Fibroblast of skin of right quadriceps (primary cell): ENCODE measurements at regions not wholly inside any gene's neighbourhood (a gene's known extent, or its start where the extent isn't known, plus 50 kb on each side); places are given as distances from the start of the nearest gene placed in this dataset.
"Not testable (repeated sequence)": the region's sequence is repeated elsewhere in the genome, so short reads cannot be mapped to it uniquely, and the experiment has no call there.

Source experiments
- DNase-seq: peaks from one replicate; pipeline ENCODE4 v3.0.0-alpha.2; 2013

GRCh38 chr1:188669728-188670382, 1807.8 kb downstream of the BRINP3 start:
- peak; percentile 39 for DNase-seq

DNA sequence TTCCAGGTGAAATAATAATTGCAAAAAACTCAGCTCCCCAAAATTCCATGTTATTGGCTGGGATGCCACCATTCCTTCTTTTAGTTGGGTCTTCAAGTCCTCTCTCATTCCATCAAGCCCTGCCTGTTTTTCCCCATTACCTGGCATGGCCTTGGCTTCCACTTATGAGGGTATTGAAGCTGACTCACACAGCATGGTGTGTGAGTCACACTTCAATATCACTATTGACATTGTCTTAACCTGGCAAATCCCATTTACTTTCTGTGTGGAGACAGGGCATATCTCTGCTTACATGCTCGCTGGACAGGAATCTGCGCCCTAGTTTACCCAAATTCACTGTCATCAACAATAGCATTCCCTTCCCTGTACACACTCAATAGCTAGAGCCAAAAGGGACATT, 1806.8 kb downstream of the BRINP3 start:
- DNase-seq, result peak; percentile 4

DNA sequence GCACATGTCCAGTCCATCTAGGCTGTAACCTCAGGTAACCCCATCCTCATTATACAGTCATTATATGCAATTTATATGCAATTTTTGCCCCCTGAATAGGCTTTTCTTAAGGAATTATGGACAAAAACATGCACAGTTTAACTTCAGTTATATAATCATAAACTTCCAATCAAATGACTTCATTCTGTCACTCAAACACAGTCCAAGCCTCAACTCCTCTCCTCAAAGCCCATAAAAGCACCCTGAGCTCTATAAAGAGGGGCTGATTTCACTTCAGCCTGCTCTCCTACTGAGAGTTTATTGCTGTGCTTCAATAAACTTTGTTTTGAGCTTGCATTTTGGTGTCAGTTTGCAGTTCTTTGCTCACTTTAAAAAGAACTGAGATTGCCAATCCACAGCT, 1805.5 kb downstream of the BRINP3 start:
- no peak for DNase-seq

DNA sequence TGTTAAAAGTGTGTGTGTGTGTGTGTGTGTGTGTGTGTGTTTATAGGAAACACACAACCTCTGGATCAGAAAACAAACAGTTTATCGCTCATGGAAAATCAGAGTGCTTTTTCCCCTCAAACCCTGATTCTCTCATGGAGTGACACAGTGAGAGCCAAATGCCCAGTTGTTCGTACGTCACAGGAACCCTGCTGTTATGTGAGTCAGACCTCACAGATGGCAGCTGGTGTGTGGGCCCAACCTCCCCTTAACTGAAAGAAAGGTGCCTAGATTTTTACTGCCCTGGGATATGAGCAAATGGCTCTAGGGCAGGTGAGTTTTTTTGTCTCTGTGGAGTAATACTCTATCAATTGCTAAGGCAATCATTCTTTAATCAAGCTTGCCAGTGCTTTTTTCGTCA, 1788.1 kb downstream of the BRINP3 start:
- peak; percentile 34 for DNase-seq

DNA sequence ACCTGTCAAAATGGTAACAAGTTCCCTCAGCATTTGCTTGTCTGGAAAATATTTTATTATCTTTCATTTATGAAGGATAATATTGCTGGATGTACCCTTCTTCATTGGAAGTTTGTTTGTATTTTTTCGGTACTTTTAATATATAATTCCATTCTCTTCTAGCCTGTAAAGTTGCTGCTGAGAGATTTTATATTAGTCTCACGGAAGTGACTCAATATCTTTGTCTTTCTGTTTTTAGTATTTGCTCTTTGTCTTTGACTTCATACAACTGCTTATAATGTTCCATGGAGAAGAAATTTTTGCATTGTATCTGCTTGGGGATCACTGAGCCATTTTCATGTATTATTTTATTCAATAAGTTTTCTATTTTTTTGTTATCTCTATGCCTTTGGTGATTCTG, 1777.5 kb downstream of the BRINP3 start:
- DNase-seq, result no peak

DNA sequence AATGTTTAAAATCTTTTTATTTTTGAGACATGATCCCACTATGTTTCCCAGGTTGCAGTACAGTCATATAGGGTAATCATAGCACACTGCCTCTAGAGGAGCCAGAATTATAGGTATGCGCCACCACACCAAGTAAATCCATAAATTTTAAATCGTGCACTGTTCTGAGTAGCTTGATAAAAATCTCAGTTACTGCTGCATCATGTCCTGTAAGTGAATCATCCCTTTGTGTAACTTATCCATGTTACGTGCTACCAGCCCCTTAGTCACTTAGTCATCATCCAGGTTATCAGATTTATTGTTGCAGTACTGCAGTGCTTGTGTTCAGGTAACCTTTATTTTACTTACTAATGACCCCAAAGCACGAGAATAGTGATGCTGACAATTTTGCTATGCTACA, 1770.9 kb downstream of the BRINP3 start:
- peak; percentile 70 for DNase-seq

GRCh38 chr1:188708795-188709535, 1768.7 kb downstream of the BRINP3 start:
- DNase-seq, result no peak

DNA sequence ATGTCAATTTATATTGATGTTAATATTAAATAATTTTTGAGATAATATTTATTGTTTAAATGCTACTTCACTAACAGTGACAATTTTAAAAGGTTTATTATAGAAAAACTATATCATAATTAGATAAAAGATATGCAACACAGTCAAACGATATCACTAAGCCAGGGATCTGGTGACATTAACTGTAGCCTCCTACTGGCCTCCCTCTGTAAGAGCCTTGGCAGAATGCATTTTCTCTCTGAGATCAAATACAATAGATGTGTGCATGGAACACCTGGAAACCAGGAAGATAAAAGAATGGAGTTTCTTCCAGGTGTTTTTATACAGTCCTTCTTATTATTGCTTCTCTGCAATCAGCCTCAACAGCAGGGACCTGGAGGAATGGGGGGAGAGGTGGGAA, 1762.1 kb downstream of the BRINP3 start:
- DNase-seq, result no peak

DNA sequence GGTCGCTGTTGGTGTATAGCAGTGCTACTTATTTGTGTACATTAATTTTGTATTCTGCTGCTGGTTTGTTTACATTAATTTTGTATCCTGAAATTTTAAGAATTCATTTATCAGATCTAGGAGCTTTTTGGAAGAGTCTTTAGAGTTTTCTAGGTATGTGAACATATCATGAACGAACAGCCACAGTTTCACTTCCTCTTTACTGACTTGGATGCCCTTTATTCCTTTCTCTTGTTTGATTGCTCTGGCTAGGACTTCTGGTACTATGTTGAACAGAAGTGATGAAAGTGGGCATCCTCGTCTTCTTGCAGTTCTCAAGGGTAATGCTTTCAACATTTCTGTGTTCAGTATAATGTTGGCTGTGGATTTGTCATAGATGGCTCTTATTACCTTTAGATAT, 1757.9 kb downstream of the BRINP3 start:
- no peak for DNase-seq

GRCh38 chr1:188723332-188724020, 1754.2 kb downstream of the BRINP3 start:
- DNase-seq, result peak; percentile 7

GRCh38 chr1:188729039-188729438, 1748.6 kb downstream of the BRINP3 start:
- DNase-seq, result no peak

GRCh38 chr1:188735567-188735966, 1742.1 kb downstream of the BRINP3 start:
- DNase-seq, result no peak

DNA sequence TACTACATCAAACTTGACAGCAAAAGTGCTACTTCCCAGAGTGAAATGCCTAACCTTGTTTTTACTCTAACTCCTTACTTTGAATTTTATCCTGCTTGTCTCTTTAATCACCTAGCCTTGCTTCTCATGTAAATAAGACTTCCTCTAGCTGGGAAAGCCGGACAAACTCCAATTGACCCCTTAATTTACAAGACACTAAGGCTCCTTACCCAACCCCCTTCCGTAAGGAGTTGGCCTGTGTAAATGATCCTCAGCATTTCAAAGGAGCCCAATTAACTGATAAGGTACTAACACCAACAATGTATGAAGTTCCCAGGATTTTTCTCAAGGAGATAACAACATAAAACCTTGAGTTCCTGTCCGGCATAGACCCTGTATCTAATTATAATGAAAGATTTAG, 1728.4 kb downstream of the BRINP3 start:
- not testable (repeated sequence) for DNase-seq

- DNase-seq, result not testable (repeated sequence)
These were observed 1725.6 kb downstream of the BRINP3 start for GRCh38 chr1:188752027-188752426.

- DNase-seq, result not testable (repeated sequence)
These were observed 1719.9 kb downstream of the BRINP3 start for GRCh38 chr1:188757747-188758146.

GRCh38 chr1:188761226-188761625, 1716.4 kb downstream of the BRINP3 start:
- DNase-seq, result no peak

DNA sequence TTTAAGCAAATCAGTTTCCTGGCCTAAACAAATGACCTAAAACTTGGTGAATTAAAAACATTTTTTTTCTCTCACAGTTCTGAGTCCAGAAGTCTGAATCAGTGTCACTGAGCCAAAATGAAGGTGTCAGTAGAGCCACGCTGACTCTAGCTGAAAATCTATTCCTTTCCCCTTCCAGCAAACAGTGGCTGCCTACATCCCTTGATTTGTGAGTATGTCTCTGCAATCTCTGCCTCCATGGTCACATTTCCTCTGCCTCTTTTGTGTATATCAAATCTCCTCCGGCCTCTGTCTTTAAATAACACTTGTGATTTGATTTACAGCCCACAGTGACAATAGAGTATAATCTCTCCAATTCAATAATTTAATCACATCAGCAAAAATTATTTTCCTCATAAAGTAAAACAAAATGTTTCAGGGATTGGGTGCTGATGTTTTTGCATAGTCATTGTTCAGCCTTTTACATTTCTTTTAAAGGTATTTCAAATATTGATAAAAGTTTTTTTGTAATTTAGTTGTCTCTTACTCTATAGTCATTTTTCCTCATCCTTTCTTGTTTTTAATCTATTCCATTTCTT, 1715.4 kb downstream of the BRINP3 start:
- no peak for DNase-seq

DNA sequence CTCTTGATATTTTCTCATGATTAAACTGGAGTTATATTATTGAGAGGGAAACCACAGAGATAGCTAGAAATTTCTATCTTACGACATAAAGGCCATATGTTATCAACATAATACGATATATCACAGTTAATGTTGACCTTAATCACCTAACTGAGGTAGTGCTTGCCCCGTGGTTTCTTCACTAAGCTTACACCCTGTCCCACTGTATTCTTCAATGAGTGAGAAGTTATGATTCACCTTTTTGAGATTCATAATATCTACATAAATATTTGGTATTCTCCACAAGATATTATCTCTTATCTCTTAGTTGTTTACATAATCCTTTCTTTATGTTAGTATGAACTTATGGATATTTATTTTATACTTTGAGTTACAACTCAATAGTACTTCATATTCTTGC, 1714.1 kb downstream of the BRINP3 start:
- no peak for DNase-seq

DNA sequence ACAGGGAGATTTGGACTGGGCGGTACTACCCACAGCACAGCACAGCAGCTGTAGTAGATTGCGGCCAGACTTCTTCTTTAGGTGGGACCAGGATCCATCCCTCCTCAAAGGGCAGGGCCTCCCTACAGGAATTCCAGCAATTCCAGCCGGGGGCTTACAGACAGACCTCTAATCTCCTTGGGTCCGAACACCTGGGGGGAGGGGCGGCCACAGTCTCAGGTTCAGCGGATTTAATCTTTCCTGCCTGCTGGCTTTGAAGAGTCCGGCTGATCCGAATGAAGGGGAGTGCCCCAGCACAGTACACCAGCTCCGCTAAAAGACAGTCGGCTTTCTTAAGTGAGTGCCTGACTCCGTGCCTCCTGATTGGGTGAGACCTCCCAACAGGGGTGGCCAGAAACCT, 1708.5 kb downstream of the BRINP3 start:
- no peak for DNase-seq

GRCh38 chr1:188769936-188770335, 1707.7 kb downstream of the BRINP3 start:
- DNase-seq, result no peak

GRCh38 chr1:188778578-188778977, 1699.1 kb downstream of the BRINP3 start:
- DNase-seq, result no peak

DNA sequence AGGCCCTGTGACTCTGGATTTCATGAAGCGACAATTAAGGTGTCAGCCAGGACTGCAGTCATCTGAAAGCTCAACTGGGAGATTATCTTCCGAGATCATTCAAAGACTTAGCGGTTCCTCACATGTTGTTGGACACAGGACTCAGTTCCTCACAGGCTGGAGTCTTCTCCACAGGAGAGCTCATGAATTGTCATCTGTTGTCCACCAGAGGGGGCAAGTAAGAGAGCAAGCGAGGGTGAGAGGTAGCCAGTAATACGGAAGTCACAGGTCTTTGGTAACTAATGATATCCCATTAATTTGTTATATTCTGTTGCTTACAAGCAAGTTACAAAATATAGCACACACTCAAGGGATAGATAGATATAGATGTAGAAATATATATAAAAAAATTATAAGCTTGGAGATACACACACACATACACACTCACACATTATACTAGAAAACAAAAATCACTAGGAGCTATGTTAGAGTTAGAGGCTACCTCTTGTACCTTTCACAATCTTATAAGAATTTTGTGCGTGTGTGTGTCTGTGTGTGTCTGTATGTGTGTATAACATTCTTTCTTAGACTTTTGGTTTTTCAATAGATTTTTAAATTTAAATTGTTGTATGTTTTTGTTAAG, 1695.3 kb downstream of the BRINP3 start:
- peak; percentile 49 for DNase-seq

DNA sequence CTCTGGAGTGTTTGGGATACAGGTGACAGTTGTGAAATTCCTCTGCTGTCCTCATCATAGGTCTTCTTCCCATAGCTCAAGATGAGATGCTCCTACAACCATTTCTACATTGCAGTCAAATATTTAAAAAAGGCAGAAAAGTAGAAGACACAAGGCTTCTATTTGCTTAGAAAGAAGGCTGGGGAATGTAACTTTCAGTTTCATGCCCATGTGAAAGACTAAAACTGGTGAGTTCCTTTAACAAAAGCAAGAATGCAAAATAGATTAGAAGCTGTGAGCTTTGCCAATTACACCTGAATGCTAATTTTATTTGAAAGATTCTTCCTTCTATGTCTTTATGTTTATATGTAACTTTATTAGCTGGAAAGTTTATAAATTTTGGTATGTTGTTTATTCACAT, 1682.7 kb downstream of the BRINP3 start:
- DNase-seq, result no peak
